Neural progenitor cell (in vitro differentiated cells): ENCODE measurements at regions not wholly inside any gene's neighbourhood (a gene's known extent, or its start where the extent isn't known, plus 50 kb on each side); places are given as distances from the start of the nearest gene placed in this dataset.
"Not testable (repeated sequence)": the region's sequence is repeated elsewhere in the genome, so short reads cannot be mapped to it uniquely, and the experiment has no call there.

Experiments used
- DNase-seq: peaks from one replicate; pipeline ENCODE4 v3.0.0-alpha.2; 2016; ENCODE audit warnings: low spot score
- H2AFZ ChIP-seq: fragments of 200-600 bp; sonication (generic); replicated peaks from 2 replicates; pipeline ENCODE4 v1.6.1; 2016; ENCODE audit warnings: antibody characterized with exemption
- H3F3A ChIP-seq: fragments of 200-600 bp; sonication (generic); 2 replicates; pipeline ENCODE4 v1.6.1; 2016; ENCODE audit warnings: antibody characterized with exemption, low read depth
- H3K27ac ChIP-seq: fragments of 200-600 bp; sonication (generic); 2 replicates; pipeline ENCODE4 v1.5.1; 2016; ENCODE audit warnings: mild to moderate bottlenecking
- H3K27me3 ChIP-seq: fragments of 200-600 bp; sonication (generic); 2 replicates; pipeline ENCODE4 v1.6.1; 2016; ENCODE audit warnings: mild to moderate bottlenecking, moderate library complexity
- H3K36me3 ChIP-seq: fragments of 200-600 bp; sonication (generic); 2 replicates; pipeline ENCODE4 v1.5.1; 2016
- H3K4me1 ChIP-seq: fragments of 200-600 bp; sonication (generic); 2 replicates; pipeline ENCODE4 v1.6.1; 2016; ENCODE audit warnings: mixed run types
- H3K4me2 ChIP-seq: fragments of 200-600 bp; sonication (generic); 2 replicates; pipeline ENCODE4 v1.6.1; 2016
- H3K4me3 ChIP-seq: fragments of 200-600 bp; sonication (generic); 2 replicates; pipeline ENCODE4 v1.5.1; 2016
- H3K79me2 ChIP-seq: fragments of 200-600 bp; sonication (generic); 2 replicates; pipeline ENCODE4 v1.6.1; 2016; ENCODE audit warnings: low read depth
- H3K9ac ChIP-seq: fragments of 200-600 bp; sonication (generic); 2 replicates; pipeline ENCODE4 v1.6.1; 2016
- H3K9me3 ChIP-seq: fragments of 200-600 bp; sonication (generic); 2 replicates; pipeline ENCODE4 v1.5.1; 2016; ENCODE audit warnings: low read depth
- H4K20me1 ChIP-seq: fragments of 200-600 bp; sonication (generic); 2 replicates; pipeline ENCODE4 v1.6.1; 2016; ENCODE audit warnings: low read depth
- H3K27ac Mint-ChIP-seq: 3 replicates; pipeline ENCODE4 v1.8.0; 2021; ENCODE audit warnings: mixed read lengths
- H3K27me3 Mint-ChIP-seq: 2 replicates; pipeline ENCODE4 v1.8.0; 2022; ENCODE audit warnings: low read depth, mild to moderate bottlenecking, inconsistent platforms, moderate library complexity, mixed read lengths; ENCODE audit not compliant: insufficient read depth
- H3K36me3 Mint-ChIP-seq: 3 replicates; pipeline ENCODE4 v1.8.0; 2021; ENCODE audit warnings: mixed read lengths
- H3K4me1 Mint-ChIP-seq: 3 replicates; pipeline ENCODE4 v1.8.0; 2021; ENCODE audit warnings: mixed read lengths
- H3K4me3 Mint-ChIP-seq: 3 replicates; pipeline ENCODE4 v1.8.0; 2021; ENCODE audit warnings: mild to moderate bottlenecking, moderate library complexity, mixed read lengths
- H3K9me3 Mint-ChIP-seq: 3 replicates; pipeline ENCODE4 v1.8.0; 2020; ENCODE audit warnings: mixed read lengths
- EZH2 ChIP-seq: fragments of 200-600 bp; sonication (generic); IDR thresholded peaks from 2 replicates; pipeline ENCODE4 v1.6.1; 2017; ENCODE audit warnings: antibody characterized with exemption, mild to moderate bottlenecking, moderate library complexity
- EZH2phosphoT487 ChIP-seq: fragments of 200-600 bp; sonication (generic); IDR thresholded peaks from 2 replicates; pipeline ENCODE4 v1.6.1; 2017; ENCODE audit warnings: antibody characterized with exemption
- TF ChIP-seq, protein P1 (sequence below): fragments of 200-600 bp; sonication (generic); IDR thresholded peaks from 2 replicates; pipeline ENCODE4 v1.5.1; 2017; ENCODE audit warnings: antibody characterized with exemption, mild to moderate bottlenecking

DNA sequence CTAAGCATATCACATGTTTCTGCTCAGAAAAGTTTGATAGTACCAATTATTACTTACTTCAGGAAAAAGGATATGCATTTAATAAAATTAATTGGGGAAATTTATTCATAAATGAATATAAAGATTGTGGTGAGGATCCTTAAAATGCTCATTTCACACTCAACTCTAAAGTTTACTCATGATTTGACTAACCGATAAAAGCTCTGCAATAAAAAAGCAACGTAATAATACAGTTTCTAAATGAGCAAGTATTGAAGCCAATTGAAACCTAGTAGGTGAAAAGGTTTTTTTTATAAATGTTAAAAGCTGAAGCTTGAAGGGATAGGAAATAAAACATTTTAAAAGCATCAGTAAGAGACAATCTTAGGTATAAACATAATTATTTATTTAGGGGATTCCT is 308.3 kb upstream of the STEAP1 start:
- Mint-ChIP-seq H3K36me3 (no peaks in the 10 kb centered on the region), H3K27me3 (no peaks in the 10 kb centered on the region), H3K4me3 (no peak overlapping the region), H3K9me3 (no peaks in the 10 kb centered on the region), H3K4me1 (no peaks in the 10 kb centered on the region), H3K27ac (no peak overlapping the region)
- no peak for TF ChIP-seq EZH2
- TF ChIP-seq, protein P1, sequence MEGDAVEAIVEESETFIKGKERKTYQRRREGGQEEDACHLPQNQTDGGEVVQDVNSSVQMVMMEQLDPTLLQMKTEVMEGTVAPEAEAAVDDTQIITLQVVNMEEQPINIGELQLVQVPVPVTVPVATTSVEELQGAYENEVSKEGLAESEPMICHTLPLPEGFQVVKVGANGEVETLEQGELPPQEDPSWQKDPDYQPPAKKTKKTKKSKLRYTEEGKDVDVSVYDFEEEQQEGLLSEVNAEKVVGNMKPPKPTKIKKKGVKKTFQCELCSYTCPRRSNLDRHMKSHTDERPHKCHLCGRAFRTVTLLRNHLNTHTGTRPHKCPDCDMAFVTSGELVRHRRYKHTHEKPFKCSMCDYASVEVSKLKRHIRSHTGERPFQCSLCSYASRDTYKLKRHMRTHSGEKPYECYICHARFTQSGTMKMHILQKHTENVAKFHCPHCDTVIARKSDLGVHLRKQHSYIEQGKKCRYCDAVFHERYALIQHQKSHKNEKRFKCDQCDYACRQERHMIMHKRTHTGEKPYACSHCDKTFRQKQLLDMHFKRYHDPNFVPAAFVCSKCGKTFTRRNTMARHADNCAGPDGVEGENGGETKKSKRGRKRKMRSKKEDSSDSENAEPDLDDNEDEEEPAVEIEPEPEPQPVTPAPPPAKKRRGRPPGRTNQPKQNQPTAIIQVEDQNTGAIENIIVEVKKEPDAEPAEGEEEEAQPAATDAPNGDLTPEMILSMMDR, result no peak
- no peak for TF ChIP-seq EZH2phosphoT487
- H3K4me2 ChIP-seq, result no peak overlapping the region
- no peaks in the 10 kb centered on the region for H3K36me3 ChIP-seq
- H3F3A ChIP-seq, result no peaks in the 10 kb centered on the region
- H3K4me1 ChIP-seq, result no peaks in the 10 kb centered on the region
- no peaks in the 10 kb centered on the region for H4K20me1 ChIP-seq
- no peaks in the 10 kb centered on the region for H3K79me2 ChIP-seq
- no peak overlapping the region for H2AFZ ChIP-seq
- no peak for DNase-seq
- no peak overlapping the region for H3K27ac ChIP-seq
- no peak overlapping the region for H3K9ac ChIP-seq
- H3K4me3 ChIP-seq, result no peak overlapping the region
- H3K27me3 ChIP-seq, result no peaks in the 10 kb centered on the region
- no peaks in the 10 kb centered on the region for H3K9me3 ChIP-seq

DNA sequence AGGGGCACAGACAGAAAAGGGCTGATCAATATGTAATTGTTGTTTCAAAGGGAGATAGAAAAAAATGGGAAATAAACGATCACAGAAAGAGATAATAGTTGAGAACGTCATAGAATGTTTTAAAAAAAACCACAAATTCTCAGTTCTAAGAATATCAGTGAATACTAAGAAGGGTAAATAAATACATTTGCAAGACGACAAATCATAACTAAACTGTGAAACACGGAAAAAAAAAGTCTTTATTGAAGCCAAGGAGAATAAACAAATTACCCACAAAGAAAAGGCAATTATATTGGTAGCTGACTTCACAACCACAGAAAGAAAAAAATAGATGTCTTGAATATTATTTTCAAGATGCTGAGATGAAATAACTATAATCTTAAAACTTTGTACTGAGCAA is 305.2 kb upstream of the STEAP1 start:
- Histone ChIP-seq H3K27ac (no peak overlapping the region), H4K20me1 (no peaks in the 10 kb centered on the region), H3K27me3 (no peaks in the 10 kb centered on the region), H3K4me3 (no peak overlapping the region), H3K9me3 (no peaks in the 10 kb centered on the region), H3K4me2 (no peak overlapping the region), H3K4me1 (no peaks in the 10 kb centered on the region), H3K79me2 (no peaks in the 10 kb centered on the region), H3K36me3 (no peaks in the 10 kb centered on the region), H3F3A (no peaks in the 10 kb centered on the region), H3K9ac (no peak overlapping the region), H2AFZ (no peak overlapping the region)
- Mint-ChIP-seq H3K27ac (no peak overlapping the region), H3K9me3 (no peaks in the 10 kb centered on the region), H3K4me3 (no peak overlapping the region), H3K27me3 (no peaks in the 10 kb centered on the region), H3K36me3 (no peaks in the 10 kb centered on the region), H3K4me1 (no peaks in the 10 kb centered on the region)
- no peak for DNase-seq
- no peak for TF ChIP-seq EZH2
- TF ChIP-seq, protein P1, result no peak
- no peak for TF ChIP-seq EZH2phosphoT487

DNA sequence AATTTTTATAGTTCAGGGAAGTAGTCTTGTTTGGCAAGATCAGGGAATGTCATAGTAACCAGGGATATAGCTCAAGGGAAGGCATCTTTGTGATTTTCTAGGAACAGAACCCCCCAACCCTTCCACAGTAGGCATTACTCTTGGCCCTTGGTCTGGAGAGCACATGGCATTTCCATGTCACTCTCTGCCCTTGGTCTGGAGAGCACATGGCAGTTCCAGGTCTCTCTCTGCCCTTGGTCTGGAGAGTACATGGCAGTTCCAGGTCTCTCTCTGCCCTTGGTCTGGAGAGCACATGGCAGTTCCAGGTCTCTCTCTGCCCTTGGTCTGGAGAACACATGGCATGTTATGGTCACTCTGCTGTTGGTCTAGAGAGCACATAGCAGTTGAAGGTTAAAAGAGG is 297.2 kb upstream of the STEAP1 start:
- H3K9me3 ChIP-seq, H3F3A ChIP-seq, H3K27ac ChIP-seq, DNase-seq, H3K4me2 ChIP-seq, H3K27me3 ChIP-seq, H3K27me3 Mint-ChIP-seq, H3K79me2 ChIP-seq, H3K36me3 Mint-ChIP-seq, H3K36me3 ChIP-seq, H3K27ac Mint-ChIP-seq, H3K4me1 Mint-ChIP-seq, H4K20me1 ChIP-seq, H3K4me1 ChIP-seq, H2AFZ ChIP-seq, H3K4me3 ChIP-seq, H3K4me3 Mint-ChIP-seq, H3K9ac ChIP-seq: not testable (repeated sequence)
- peaks cover 11% of the 10 kb centered on the region for H3K9me3 Mint-ChIP-seq

DNA sequence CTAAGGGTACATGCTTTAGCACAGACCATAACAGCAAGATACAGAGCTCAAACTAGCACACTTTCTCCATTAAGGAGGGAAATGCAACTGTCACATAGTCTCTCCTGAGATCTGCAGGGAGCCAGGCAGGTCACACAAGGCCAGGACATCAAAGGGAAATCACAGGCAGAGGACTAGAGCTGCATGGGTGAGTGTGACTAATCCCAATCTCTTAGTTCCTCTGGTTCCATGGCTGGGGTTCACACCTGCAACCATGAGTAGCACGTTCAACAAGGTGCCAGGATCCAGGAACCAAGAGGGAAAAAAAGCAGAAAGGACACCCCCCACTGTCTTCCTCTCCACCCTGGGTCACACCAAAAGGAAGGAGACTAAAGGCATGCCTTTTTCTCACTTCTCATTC is 296.5 kb upstream of the STEAP1 start:
- Histone ChIP-seq H4K20me1 (no peaks in the 10 kb centered on the region), H3K9me3 (no peaks in the 10 kb centered on the region), H3K27ac (no peak overlapping the region), H3K4me1 (no peaks in the 10 kb centered on the region), H3K36me3 (no peaks in the 10 kb centered on the region), H3K4me2 (no peak overlapping the region), H3K27me3 (no peaks in the 10 kb centered on the region), H3K4me3 (no peak overlapping the region), H3K79me2 (no peaks in the 10 kb centered on the region), H3F3A (no peaks in the 10 kb centered on the region), H2AFZ (no peak overlapping the region), H3K9ac (no peak overlapping the region)
- Mint-ChIP-seq H3K27me3 (no peaks in the 10 kb centered on the region), H3K27ac (no peak overlapping the region), H3K4me1 (no peaks in the 10 kb centered on the region), H3K4me3 (no peak overlapping the region), H3K9me3 (peaks cover 11% of the 10 kb centered on the region), H3K36me3 (no peaks in the 10 kb centered on the region)
- no peak for DNase-seq
- TF ChIP-seq EZH2phosphoT487, result no peak
- TF ChIP-seq, protein P1, result no peak
- no peak for TF ChIP-seq EZH2
